Endodermal cell (in vitro differentiated cells): ENCODE measurements at regions not wholly inside any gene's neighbourhood (a gene's known extent, or its start where the extent isn't known, plus 50 kb on each side); places are given as distances from the start of the nearest gene placed in this dataset.

Source experiments
- DNase-seq: peaks from one replicate; pipeline ENCODE4 v3.0.0-alpha.2; 2017
- H3K27ac ChIP-seq: 2 replicates; pipeline ENCODE4 v1.5.1; 2013; ENCODE audit warnings: mild to moderate bottlenecking, low read depth, low read length, moderate library complexity
- H3K27me3 ChIP-seq: 2 replicates; pipeline ENCODE4 v1.6.1; 2013; ENCODE audit warnings: mild to moderate bottlenecking, low read length, moderate library complexity; ENCODE audit not compliant: insufficient read depth, control insufficient read depth, poor library complexity, severe bottlenecking
- H3K36me3 ChIP-seq: 2 replicates; pipeline ENCODE4 v1.7.0; 2013; ENCODE audit warnings: mild to moderate bottlenecking, low read length, moderate library complexity; ENCODE audit not compliant: control insufficient read depth, insufficient read depth
- H3K4me1 ChIP-seq: one replicate; pipeline ENCODE4 v1.7.0; 2013; ENCODE audit warnings: low read length; ENCODE audit not compliant: control insufficient read depth, insufficient read depth
- H3K4me3 ChIP-seq: 2 replicates; pipeline ENCODE4 v1.5.1; 2013; ENCODE audit warnings: mild to moderate bottlenecking, low read length, moderate library complexity
- H3K9ac ChIP-seq: 2 replicates; pipeline ENCODE4 v1.6.1; 2013; ENCODE audit warnings: mild to moderate bottlenecking, low read length, moderate library complexity; ENCODE audit not compliant: poor library complexity, severe bottlenecking; ENCODE audit errors: extremely low read depth
- H3K9me3 ChIP-seq: 2 replicates; pipeline ENCODE4 v1.6.1; 2013; ENCODE audit warnings: mild to moderate bottlenecking, low read length, moderate library complexity; ENCODE audit not compliant: control insufficient read depth
- H3K27ac Mint-ChIP-seq: 2 replicates; pipeline ENCODE4 v1.8.0; 2020; ENCODE audit warnings: mixed read lengths
- H3K27me3 Mint-ChIP-seq: 2 replicates; pipeline ENCODE4 v1.8.0; 2021; ENCODE audit warnings: mild to moderate bottlenecking, mixed read lengths; ENCODE audit not compliant: insufficient read depth
- H3K36me3 Mint-ChIP-seq: 2 replicates; pipeline ENCODE4 v1.8.0; 2020; ENCODE audit warnings: low read depth, mixed read lengths
- H3K4me1 Mint-ChIP-seq: 2 replicates; pipeline ENCODE4 v1.8.0; 2020; ENCODE audit warnings: mixed read lengths
- H3K4me3 Mint-ChIP-seq: 2 replicates; pipeline ENCODE4 v1.8.0; 2020; ENCODE audit warnings: mild to moderate bottlenecking, moderate library complexity, mixed read lengths
- H3K9me3 Mint-ChIP-seq: 2 replicates; pipeline ENCODE4 v1.8.0; 2020; ENCODE audit warnings: mild to moderate bottlenecking, mixed read lengths
- CTCF ChIP-seq: fragments of 200-600 bp; sonication (generic); conservative IDR thresholded peaks from 2 replicates; pipeline ENCODE4 v1.5.0; 2021; ENCODE audit warnings: antibody characterized with exemption, mild to moderate bottlenecking
- WGBS, 2 experiments: methylation state at CpG; one replicate each; pipeline versions ENCODE4 v1.1.5 to v1.1.7; 2013; ENCODE audit warnings: missing lambda C conversion rate in 2 of 2, mixed read lengths in 1 of 2; ENCODE audit not compliant: insufficient coverage in 1 of 2, insufficient read length in 1 of 2; 5-methylcytosine and 5-hydroxymethylcytosine counted together

GRCh38 chr18:29028560-29028959, 851.6 kb upstream of the CDH2 start:
- Histone ChIP-seq H3K36me3 (no peaks in the 10 kb centered on the region), H3K4me1 (no peaks in the 10 kb centered on the region), H3K9me3 (no peaks in the 10 kb centered on the region), H3K4me3 (no peak overlapping the region), H3K27me3 (no peaks in the 10 kb centered on the region), H3K9ac (no peak overlapping the region), H3K27ac (no peak overlapping the region)
- H3K4me3 Mint-ChIP-seq, result no peak overlapping the region
- no peaks in the 10 kb centered on the region for H3K9me3 Mint-ChIP-seq
- no peaks in the 10 kb centered on the region for H3K36me3 Mint-ChIP-seq
- WGBS, 2 experiments, result 100% methylated on average over 1 of the region's 1 CpG; no CpG with 5 or more reads in 1 of the 2 experiments
- H3K27ac Mint-ChIP-seq, result no peak overlapping the region
- H3K4me1 Mint-ChIP-seq, result no peaks in the 10 kb centered on the region
- no peak for TF ChIP-seq CTCF
- no peak for DNase-seq
- no peaks in the 10 kb centered on the region for H3K27me3 Mint-ChIP-seq

GRCh38 chr18:29018976-29019375, 842.0 kb upstream of the CDH2 start:
- Histone ChIP-seq H3K9me3 (no peaks in the 10 kb centered on the region), H3K4me3 (no peak overlapping the region), H3K27ac (no peak overlapping the region), H3K36me3 (no peaks in the 10 kb centered on the region), H3K4me1 (no peaks in the 10 kb centered on the region), H3K27me3 (no peaks in the 10 kb centered on the region), H3K9ac (no peak overlapping the region)
- Mint-ChIP-seq H3K27ac (no peak overlapping the region), H3K27me3 (no peaks in the 10 kb centered on the region), H3K4me1 (no peaks in the 10 kb centered on the region), H3K36me3 (no peaks in the 10 kb centered on the region), H3K4me3 (no peak overlapping the region), H3K9me3 (no peaks in the 10 kb centered on the region)
- TF ChIP-seq CTCF, result no peak
- DNase-seq, result no peak

- 94 to 100% methylated on average over 2 to 4 of the region's 4 CpGs for WGBS, 2 experiments
- TF ChIP-seq CTCF, result peak; percentile 14
- Mint-ChIP-seq H3K9me3 (peaks cover 14% of the 10 kb centered on the region), H3K4me1 (peaks cover 11% of the 10 kb centered on the region), H3K27ac (no peak overlapping the region), H3K27me3 (peaks cover 1% of the 10 kb centered on the region), H3K4me3 (no peak overlapping the region), H3K36me3 (peaks cover 17% of the 10 kb centered on the region)
- Histone ChIP-seq H3K4me1 (peaks cover 4% of the 10 kb centered on the region), H3K9me3 (peaks cover 17% of the 10 kb centered on the region), H3K36me3 (peaks cover 9% of the 10 kb centered on the region), H3K27me3 (no peaks in the 10 kb centered on the region), H3K4me3 (no peak overlapping the region), H3K27ac (no peak overlapping the region), H3K9ac (no peak overlapping the region)
- no peak for DNase-seq
Observed at GRCh38 chr18:29012883-29013465, 836.0 kb upstream of the CDH2 start.
